ENCODE measurements at regions not wholly inside any gene's neighbourhood (a gene's known extent, or its start where the extent isn't known, plus 50 kb on each side); places are given as distances from the start of the nearest gene placed in this dataset.

DNA sequence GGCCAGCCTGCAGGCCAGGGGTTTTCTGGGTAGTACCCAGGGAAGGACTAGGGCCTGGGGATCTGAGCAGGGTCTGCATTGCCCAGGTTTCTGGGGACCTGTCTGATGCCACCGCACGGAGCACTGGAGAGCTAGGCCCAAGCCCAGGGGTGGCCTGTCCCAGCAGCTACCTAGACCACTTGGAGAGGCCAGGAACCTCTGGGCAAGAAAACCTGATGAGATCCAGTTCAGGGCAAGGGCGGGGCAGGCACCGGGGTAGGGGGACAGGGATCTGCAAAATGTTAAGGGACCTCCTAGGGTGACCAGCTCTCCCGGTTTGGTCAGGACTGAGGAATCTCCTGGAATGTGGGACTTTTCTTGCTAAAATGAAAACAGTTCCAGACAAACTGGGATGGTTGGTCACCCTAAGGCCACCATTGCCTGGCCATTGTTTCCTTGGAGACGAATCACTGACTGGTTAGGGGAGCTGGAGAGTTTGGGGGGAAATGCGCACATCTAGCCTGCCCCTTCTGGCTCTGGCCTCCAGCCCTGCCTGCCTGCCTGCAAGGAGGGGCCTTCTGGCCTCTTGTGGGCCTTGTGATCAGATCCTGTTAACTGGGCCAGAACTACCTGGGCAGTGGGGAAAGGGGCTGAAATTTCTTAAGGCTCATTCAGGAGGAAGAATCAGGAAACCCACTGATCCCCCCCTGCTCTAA, 117.4 kb upstream of the TLE3 start:
- no peak overlapping the region for H3K4me3 Mint-ChIP-seq
- no peaks in the 10 kb centered on the region for H3K9me3 Mint-ChIP-seq
- H3K36me3 Mint-ChIP-seq = no peaks in the 10 kb centered on the region
- peaks cover 15% of the 10 kb centered on the region for H3K4me1 Mint-ChIP-seq
- ATAC-seq (ENCODE audit: low read depth) (no peak), DNase-seq (ENCODE audit: low spot score in 2 of 2) (no peak)
- H3K27me3 Mint-ChIP-seq = peaks cover 7% of the 10 kb centered on the region
- no peak overlapping the region for H3K27ac Mint-ChIP-seq

DNA sequence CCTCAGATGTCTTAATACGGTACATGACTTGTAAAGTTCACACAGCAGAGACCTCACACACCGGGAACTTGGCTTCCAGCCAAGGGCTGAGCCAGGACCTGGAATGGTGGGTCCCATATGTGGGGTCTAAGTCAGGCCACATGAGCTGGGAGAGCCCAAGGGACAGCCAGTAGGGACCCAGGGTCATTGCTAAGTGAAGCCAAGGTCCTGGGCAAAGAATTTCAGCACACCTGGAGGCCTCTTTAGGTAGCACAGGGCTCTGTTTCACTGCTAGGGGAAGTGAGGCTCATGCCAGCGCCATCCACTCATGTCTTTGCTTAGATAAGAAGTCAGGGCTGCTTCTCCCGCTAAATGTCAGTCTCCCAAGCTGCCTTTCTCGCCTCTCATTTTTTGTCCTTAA, 116.6 kb upstream of the TLE3 start:
- Mint-ChIP-seq H3K4me1 (peaks cover 15% of the 10 kb centered on the region), H3K36me3 (no peaks in the 10 kb centered on the region), H3K4me3 (no peak overlapping the region), H3K27ac (no peak overlapping the region), H3K27me3 (peaks cover 7% of the 10 kb centered on the region), H3K9me3 (no peaks in the 10 kb centered on the region)
- ATAC-seq (ENCODE audit: low read depth) = peak; percentile 44
- DNase-seq (ENCODE audit: low spot score in 2 of 2) = no peak

DNA sequence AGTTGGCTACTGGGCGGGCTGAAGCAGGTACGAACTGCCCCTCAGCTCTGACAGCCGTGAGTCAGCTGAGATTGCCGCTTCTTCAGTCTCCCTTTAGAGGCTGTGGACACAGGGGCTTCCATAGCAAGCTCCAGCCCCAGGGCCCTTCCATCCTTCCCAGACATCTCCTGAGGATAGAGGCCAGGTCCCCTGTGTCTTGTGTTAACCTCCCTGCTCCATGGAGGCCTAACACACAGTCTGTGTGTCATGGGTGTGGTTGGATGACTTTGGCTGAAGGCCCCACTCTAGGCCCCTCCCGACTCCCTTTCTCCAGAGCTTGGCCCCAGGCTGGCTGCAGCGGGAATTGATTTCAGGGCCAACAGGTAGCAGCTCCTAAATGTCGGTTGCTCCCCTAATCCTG, 116.1 kb upstream of the TLE3 start:
- no peaks in the 10 kb centered on the region for H3K9me3 Mint-ChIP-seq
- no peaks in the 10 kb centered on the region for H3K36me3 Mint-ChIP-seq
- peaks cover 7% of the 10 kb centered on the region for H3K27me3 Mint-ChIP-seq
- peaks cover 15% of the 10 kb centered on the region for H3K4me1 Mint-ChIP-seq
- DNase-seq (ENCODE audit: low spot score in 2 of 2) (no peak), ATAC-seq (ENCODE audit: low read depth) (no peak)
- H3K4me3 Mint-ChIP-seq = no peak overlapping the region
- no peak overlapping the region for H3K27ac Mint-ChIP-seq

DNA sequence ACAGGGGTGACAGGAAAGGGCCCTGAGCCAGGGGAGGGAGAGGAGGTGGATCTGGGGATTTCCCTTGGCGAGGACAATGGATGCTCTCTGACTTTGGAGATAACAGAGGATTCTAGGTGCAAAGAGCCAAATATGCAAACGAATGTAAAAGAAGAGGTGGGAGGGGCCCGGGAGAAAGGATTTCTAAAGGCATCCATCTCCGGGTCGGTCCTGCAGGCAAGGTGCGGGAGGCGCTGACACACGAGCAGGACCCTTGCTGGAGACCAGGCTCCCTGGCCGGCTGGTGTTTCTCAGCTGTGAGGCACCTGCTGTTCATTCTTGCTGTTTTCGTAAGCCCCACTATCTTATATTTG, 115.2 kb upstream of the TLE3 start:
- no peak for ATAC-seq (ENCODE audit: low read depth)
- H3K27ac Mint-ChIP-seq = no peak overlapping the region
- peaks cover 7% of the 10 kb centered on the region for H3K27me3 Mint-ChIP-seq
- no peaks in the 10 kb centered on the region for H3K36me3 Mint-ChIP-seq
- no peak overlapping the region for H3K4me3 Mint-ChIP-seq
- H3K4me1 Mint-ChIP-seq = peaks cover 12% of the 10 kb centered on the region
- no peak for DNase-seq (ENCODE audit: low spot score in 2 of 2)
- H3K9me3 Mint-ChIP-seq = no peaks in the 10 kb centered on the region

DNA sequence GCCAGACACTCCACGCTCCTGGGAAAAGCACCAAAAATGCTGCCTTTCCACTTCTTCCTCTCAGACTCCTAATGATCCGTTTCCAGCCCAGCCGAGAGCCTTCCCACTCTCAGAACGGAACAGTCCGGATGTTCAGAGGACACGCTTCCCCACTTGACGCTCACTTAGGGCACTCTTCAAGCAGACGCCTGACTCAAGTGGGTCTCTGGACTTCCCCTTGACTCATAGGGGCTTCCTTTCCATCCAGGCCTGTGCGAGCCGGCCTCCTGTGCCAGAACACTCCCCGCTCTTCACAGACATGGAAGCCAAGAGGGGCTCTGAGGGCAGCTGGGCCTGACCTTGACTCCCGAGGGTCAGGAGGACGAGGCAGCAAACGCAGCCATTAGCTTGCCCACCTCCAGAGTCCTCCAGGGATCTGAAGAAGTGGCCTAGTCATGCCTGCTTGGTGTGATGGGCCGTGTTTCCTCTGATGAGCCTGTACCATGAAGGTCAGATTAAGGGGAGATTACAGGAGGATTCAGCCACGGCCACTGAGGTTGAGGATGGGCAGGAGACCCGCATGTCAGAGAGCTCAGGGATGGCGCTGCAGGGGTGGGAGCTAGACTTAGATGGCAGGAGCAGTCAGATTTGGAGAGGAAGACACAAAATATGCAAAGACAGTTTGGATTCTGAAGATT, 114.7 kb upstream of the TLE3 start:
- Mint-ChIP-seq H3K36me3 (no peaks in the 10 kb centered on the region), H3K27ac (no peak overlapping the region), H3K27me3 (peaks cover 7% of the 10 kb centered on the region), H3K9me3 (no peaks in the 10 kb centered on the region), H3K4me1 (peaks cover 10% of the 10 kb centered on the region), H3K4me3 (no peak overlapping the region)
- DNase-seq (ENCODE audit: low spot score in 2 of 2) (no peak), ATAC-seq (ENCODE audit: low read depth) (peak; percentile 29)

DNA sequence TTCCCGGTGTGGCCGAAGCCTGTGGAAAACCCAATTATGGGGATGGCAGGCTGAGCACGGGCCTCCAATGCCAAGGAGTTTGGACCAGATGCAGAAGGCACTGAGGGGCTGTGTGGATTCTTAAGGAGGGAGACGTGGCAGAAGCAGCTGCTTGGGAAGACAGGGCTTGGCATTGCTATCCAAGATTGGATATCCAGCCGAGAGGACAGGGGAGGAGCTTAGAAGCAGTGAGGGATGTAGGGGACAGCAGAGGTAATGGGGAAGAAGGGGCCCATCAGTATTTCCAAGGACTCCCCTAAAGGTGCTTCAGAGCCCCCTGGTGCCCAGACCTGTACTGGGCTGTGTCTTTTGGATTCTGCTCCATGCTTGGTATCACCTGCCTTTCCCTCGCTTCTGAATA, 112.8 kb upstream of the TLE3 start:
- Mint-ChIP-seq H3K27ac (no peak overlapping the region), H3K9me3 (no peaks in the 10 kb centered on the region), H3K4me1 (peaks cover 7% of the 10 kb centered on the region), H3K36me3 (no peaks in the 10 kb centered on the region), H3K27me3 (peaks cover 7% of the 10 kb centered on the region), H3K4me3 (no peak overlapping the region)
- ATAC-seq (ENCODE audit: low read depth) (no peak), DNase-seq (ENCODE audit: low spot score in 2 of 2) (no peak)

DNA sequence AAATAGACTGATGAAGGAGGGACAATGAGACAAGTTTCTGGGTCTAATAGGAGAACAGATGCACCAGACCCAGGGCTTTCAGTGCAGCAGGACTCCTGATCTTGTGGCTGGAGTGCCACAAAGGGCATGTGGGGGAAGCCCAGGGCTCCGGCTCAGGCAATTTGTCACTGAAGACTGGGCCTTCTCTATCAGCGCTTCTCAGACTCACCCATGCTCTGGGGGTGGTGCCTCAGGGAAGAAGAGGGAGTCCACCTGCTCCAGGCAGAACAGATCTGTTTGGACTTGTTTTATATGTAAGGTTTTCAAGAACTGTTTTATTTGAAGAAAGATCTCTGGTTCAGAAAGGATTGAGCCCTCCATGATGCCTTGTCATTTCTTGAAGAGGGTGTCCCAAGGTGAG, 112.4 kb upstream of the TLE3 start:
- Mint-ChIP-seq H3K4me3 (no peak overlapping the region), H3K36me3 (no peaks in the 10 kb centered on the region), H3K9me3 (no peaks in the 10 kb centered on the region), H3K27ac (no peak overlapping the region), H3K27me3 (peaks cover 7% of the 10 kb centered on the region), H3K4me1 (peaks cover 7% of the 10 kb centered on the region)
- ATAC-seq (ENCODE audit: low read depth) (no peak), DNase-seq (ENCODE audit: low spot score in 2 of 2) (no peak)

DNA sequence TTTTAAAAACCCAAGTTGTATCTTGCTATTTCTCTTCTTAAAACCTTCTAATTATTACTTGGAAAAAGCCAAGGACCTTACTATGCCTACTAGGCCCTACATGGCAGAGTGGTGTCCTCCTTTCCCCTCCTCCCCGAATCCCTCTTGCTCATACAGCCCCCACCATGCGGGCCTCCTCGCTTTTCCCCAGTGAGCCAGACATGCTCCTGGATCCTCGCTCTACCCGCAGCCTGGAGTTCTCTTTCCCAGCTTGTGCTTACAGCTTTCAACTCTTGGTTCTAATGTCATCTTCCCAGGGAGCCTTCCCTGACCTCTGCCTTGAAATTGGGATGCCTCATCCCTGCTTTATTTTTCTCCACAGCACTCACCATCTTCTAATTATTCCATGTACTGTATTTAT, 111.8 kb upstream of the TLE3 start:
- Mint-ChIP-seq H3K27ac (no peak overlapping the region), H3K9me3 (no peaks in the 10 kb centered on the region), H3K36me3 (no peaks in the 10 kb centered on the region), H3K27me3 (peaks cover 7% of the 10 kb centered on the region), H3K4me3 (no peak overlapping the region), H3K4me1 (peaks cover 7% of the 10 kb centered on the region)
- ATAC-seq (ENCODE audit: low read depth) (no peak), DNase-seq (ENCODE audit: low spot score in 2 of 2) (no peak)

DNA sequence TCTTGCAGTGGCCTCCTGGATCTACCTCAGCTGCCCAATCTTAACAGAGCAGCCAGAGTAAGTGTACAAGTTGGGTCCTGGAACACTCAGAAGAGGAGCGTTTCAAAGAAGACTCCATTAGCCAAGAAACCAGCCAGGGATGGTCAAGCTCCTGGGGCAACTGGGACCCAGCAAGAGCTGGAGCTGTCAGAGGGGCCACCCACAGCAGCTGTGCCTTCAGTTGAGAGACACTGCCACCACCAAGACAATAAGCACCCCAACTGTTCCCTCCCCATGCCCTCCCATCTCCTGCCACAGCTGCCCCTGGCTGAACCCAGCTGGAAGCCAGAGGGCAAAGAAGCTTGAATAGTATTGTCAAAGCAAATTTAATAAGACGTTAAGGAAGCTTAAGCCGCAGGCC, 110.6 kb upstream of the TLE3 start:
- H3K9me3 Mint-ChIP-seq = no peaks in the 10 kb centered on the region
- H3K36me3 Mint-ChIP-seq = no peaks in the 10 kb centered on the region
- ATAC-seq (ENCODE audit: low read depth) (no peak), DNase-seq (ENCODE audit: low spot score in 2 of 2) (no peak)
- peaks cover 7% of the 10 kb centered on the region for H3K27me3 Mint-ChIP-seq
- H3K4me1 Mint-ChIP-seq = peaks cover 7% of the 10 kb centered on the region
- no peak overlapping the region for H3K4me3 Mint-ChIP-seq
- no peak overlapping the region for H3K27ac Mint-ChIP-seq

DNA sequence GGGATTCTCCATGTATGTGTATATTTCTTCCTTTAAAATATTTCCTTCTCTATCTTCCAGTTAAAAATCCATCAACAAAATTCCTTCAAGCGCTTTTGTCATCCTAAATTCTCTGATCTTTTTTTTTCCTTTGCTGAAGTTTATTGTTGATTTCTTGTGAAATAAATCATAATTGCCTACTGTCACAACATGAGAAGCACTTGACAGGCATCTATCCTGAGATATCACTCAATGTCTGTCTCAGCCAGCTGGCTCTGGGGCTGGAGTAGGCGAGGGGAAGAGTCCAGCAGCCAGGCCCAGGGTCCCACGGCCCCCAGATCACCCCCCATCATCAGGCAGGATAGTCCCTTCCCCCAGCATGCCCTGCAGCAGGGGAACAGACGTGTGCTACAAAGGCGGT, 109.0 kb upstream of the TLE3 start:
- H3K4me1 Mint-ChIP-seq = no peaks in the 10 kb centered on the region
- H3K4me3 Mint-ChIP-seq = no peak overlapping the region
- ATAC-seq (ENCODE audit: low read depth) (no peak), DNase-seq (ENCODE audit: low spot score in 2 of 2) (no peak)
- peaks cover 1% of the 10 kb centered on the region for H3K27me3 Mint-ChIP-seq
- no peaks in the 10 kb centered on the region for H3K36me3 Mint-ChIP-seq
- H3K27ac Mint-ChIP-seq = no peak overlapping the region
- H3K9me3 Mint-ChIP-seq = no peaks in the 10 kb centered on the region

DNA sequence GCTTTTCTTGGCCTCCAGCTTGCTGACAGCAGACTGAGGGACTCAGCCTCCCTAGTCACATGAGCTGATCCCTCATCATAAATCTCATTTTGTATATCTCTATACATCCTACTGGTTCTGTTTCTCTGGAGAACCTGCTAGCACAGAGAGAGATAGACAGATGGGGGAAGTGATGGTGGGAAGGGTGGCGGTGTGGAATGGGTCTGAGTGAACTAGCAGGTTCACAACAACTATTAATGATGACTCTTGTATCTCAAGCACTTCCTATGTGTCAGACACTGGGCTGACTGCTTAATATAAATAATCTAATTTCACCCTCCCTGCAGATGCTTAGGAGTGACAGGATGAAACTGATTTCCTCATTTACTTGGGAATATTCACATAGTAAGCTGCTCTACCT, 106.9 kb upstream of the TLE3 start:
- peaks cover 8% of the 10 kb centered on the region for H3K4me1 Mint-ChIP-seq
- H3K4me3 Mint-ChIP-seq = no peak overlapping the region
- no peaks in the 10 kb centered on the region for H3K27me3 Mint-ChIP-seq
- ATAC-seq (ENCODE audit: low read depth) = no peak
- no peaks in the 10 kb centered on the region for H3K36me3 Mint-ChIP-seq
- no peaks in the 10 kb centered on the region for H3K9me3 Mint-ChIP-seq
- H3K27ac Mint-ChIP-seq = no peak overlapping the region
- no peak for DNase-seq (ENCODE audit: low spot score in 2 of 2)

DNA sequence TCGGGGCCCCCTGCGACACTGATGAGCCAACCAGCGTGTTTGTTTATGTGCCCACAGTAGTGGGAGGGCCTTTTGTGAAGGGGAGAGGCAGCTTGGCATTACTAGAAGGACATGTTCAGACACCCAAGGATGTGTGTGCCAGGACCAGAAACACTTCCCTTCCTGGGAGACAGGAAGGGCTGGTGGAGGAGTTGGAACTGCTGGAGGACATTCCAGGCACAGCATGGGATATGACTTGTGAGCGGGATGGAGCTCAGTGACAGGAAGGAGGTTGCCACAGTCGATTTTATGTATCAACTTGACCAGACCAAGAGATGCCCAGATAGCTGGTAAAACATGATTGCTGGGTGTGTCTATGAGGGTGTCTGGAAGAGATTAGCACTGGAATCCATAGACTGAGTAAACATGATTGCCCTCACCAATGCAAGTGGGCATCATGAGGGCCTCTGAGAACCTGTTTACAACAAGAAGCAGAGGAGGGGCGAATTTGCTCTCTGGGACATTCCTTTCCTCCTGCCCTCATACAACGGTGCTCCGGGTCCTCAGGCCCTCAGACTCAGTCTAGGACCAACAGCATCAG, 106.4 kb upstream of the TLE3 start:
- H3K4me1 Mint-ChIP-seq = peaks cover 12% of the 10 kb centered on the region
- no peaks in the 10 kb centered on the region for H3K36me3 Mint-ChIP-seq
- H3K27ac Mint-ChIP-seq = peak overlapping the region; percentile 43
- no peak for DNase-seq (ENCODE audit: low spot score in 2 of 2)
- H3K27me3 Mint-ChIP-seq = no peaks in the 10 kb centered on the region
- H3K9me3 Mint-ChIP-seq = no peaks in the 10 kb centered on the region
- no peak for ATAC-seq (ENCODE audit: low read depth)
- no peak overlapping the region for H3K4me3 Mint-ChIP-seq

DNA sequence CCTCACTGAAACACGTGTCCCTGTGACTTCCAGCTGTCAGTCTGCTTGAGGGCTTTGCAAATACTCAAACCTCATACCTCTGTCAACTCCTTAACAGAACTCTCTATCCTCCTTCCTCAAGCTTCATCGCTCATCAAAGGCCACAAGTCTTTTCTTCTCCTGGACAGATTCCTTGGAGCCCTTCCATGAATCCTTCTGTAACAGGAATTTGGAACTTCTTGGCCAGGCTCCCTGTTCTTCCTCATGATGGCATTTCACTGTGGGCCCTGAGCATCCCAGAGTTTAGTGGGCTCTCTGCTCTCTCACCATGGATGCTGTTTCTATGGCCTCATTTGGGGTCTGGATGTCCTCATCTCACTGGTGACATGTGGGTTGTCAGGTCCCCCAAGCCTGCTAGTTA, 105.0 kb upstream of the TLE3 start:
- ATAC-seq (ENCODE audit: low read depth) (no peak), DNase-seq (ENCODE audit: low spot score in 2 of 2) (no peak)
- no peak overlapping the region for H3K4me3 Mint-ChIP-seq
- H3K36me3 Mint-ChIP-seq = no peaks in the 10 kb centered on the region
- no peak overlapping the region for H3K27ac Mint-ChIP-seq
- H3K27me3 Mint-ChIP-seq = peaks cover 2% of the 10 kb centered on the region
- H3K9me3 Mint-ChIP-seq = no peaks in the 10 kb centered on the region
- peaks cover 22% of the 10 kb centered on the region for H3K4me1 Mint-ChIP-seq

DNA sequence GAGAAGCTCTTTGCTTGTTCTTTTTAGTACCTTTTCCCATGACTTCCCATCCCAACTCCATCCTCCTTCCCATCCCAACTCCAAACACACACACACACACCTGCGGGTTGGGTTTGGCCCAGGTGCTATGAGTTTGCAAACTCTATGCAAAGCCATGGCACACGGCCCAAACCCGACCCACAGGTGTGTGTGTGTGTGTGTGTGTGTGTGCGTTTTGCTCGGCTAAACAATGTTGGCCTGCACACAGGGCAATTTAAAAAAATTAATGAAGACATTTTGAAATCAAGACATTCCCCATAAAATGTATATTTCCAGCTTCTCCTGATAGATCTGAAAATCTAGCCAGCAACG, 103.7 kb upstream of the TLE3 start:
- no peak overlapping the region for H3K27ac Mint-ChIP-seq
- H3K9me3 Mint-ChIP-seq = no peaks in the 10 kb centered on the region
- no peak overlapping the region for H3K4me3 Mint-ChIP-seq
- DNase-seq (ENCODE audit: low spot score in 2 of 2) (no peak), ATAC-seq (ENCODE audit: low read depth) (no peak)
- no peaks in the 10 kb centered on the region for H3K36me3 Mint-ChIP-seq
- peaks cover 34% of the 10 kb centered on the region for H3K4me1 Mint-ChIP-seq
- peaks cover 2% of the 10 kb centered on the region for H3K27me3 Mint-ChIP-seq
